ENCODE measurements at regions not wholly inside any gene's neighbourhood (a gene's known extent, or its start where the extent isn't known, plus 50 kb on each side); places are given as distances from the start of the nearest gene placed in this dataset.

- TF ChIP-seq CTCF (IDR thresholded peaks at IDR 0.05 in 4 of 5, conservative IDR thresholded peaks at IDR 0.05 in 1 of 5) (no peak), POLR2A (IDR thresholded peaks at IDR 0.05) (no peak)
These were observed 135.9 kb downstream of the C6orf118 start for GRCh38 chr6:165173484-165173883.

All from gastrocnemius medialis (tissue), 4 donors.